ENCODE measurements at regions not wholly inside any gene's neighbourhood (a gene's known extent, or its start where the extent isn't known, plus 50 kb on each side); places are given as distances from the start of the nearest gene placed in this dataset.

DNA sequence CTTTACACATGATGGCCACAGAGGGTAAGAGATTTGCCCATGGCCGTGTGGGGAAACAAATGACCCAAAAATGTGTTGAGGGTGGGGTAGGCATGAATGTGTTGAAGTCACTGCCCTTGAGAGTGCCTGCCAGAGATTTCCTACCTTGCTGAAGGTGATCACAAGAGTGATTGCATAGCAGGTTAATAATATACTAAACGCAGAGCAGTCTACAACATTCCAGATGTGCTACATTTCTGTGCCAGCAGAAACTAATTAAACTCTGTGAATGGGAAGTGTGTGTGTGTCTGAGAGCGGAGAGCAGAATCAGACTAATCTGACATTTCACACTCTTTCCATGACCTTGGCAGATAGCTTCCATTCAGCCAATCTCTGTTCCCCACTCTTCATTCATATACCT is 93.3 kb upstream of the CD53 start:
- TF ChIP-seq, protein P1, sequence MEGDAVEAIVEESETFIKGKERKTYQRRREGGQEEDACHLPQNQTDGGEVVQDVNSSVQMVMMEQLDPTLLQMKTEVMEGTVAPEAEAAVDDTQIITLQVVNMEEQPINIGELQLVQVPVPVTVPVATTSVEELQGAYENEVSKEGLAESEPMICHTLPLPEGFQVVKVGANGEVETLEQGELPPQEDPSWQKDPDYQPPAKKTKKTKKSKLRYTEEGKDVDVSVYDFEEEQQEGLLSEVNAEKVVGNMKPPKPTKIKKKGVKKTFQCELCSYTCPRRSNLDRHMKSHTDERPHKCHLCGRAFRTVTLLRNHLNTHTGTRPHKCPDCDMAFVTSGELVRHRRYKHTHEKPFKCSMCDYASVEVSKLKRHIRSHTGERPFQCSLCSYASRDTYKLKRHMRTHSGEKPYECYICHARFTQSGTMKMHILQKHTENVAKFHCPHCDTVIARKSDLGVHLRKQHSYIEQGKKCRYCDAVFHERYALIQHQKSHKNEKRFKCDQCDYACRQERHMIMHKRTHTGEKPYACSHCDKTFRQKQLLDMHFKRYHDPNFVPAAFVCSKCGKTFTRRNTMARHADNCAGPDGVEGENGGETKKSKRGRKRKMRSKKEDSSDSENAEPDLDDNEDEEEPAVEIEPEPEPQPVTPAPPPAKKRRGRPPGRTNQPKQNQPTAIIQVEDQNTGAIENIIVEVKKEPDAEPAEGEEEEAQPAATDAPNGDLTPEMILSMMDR (IDR thresholded peaks at IDR 0.05): no peak
- no peak for TF ChIP-seq POLR2A (IDR thresholded peaks at IDR 0.05)
- Histone ChIP-seq H3K4me1 (peaks cover 5% of the 10 kb centered on the region), H3K27me3 (no peaks in the 10 kb centered on the region), H3K36me3 (replicated peaks in 1 of 2; ENCODE audit: insufficient read depth in 1 of 2, low read depth in 2 of 2) (no peaks in the 10 kb centered on the region), H3K4me3 (no peak overlapping the region), H3K27ac (no peak overlapping the region), H3K9me3 (no peaks in the 10 kb centered on the region)
- intact Hi-C loops (cut with DNase I): no loop called here
- peak in 2 of 4 donors; percentile 11 to 36 for DNase-seq
- WGBS, 2 donors: 15 to 21% methylated on average over 3 of the region's 3 CpGs
- peak; percentile 62 for ATAC-seq

- no peak overlapping the region for H3K4me3 ChIP-seq
- DNase-seq (no peak), ATAC-seq (no peak)
- intact Hi-C loops (cut with DNase I): no loop called here
- H3K27ac ChIP-seq: no peak overlapping the region
- no peaks in the 10 kb centered on the region for H3K9me3 ChIP-seq
- no peaks in the 10 kb centered on the region for H3K36me3 ChIP-seq (replicated peaks in 1 of 2; ENCODE audit: insufficient read depth in 1 of 2, low read depth in 2 of 2)
- 36 to 46% methylated on average over 1 of the region's 1 CpG for WGBS, 2 donors
- no peaks in the 10 kb centered on the region for H3K27me3 ChIP-seq
- TF ChIP-seq, protein P1 (IDR thresholded peaks at IDR 0.05): no peak
- TF ChIP-seq POLR2A (IDR thresholded peaks at IDR 0.05): no peak
- H3K4me1 ChIP-seq: peaks cover 5% of the 10 kb centered on the region
Observed at GRCh38 chr1:110778821-110779220, 94.1 kb upstream of the CD53 start.

- no peak for DNase-seq
Observed at GRCh38 chr1:110777228-110777627, 95.7 kb upstream of the CD53 start.

GRCh38 chr1:110774398-110774797 is 98.5 kb upstream of the CD53 start:
- DNase-seq (no peak), ATAC-seq (no peak)
- TF ChIP-seq, protein P1 (IDR thresholded peaks at IDR 0.05): no peak
- TF ChIP-seq POLR2A (IDR thresholded peaks at IDR 0.05): no peak
- no peak overlapping the region for H3K27ac ChIP-seq
- intact Hi-C loops (cut with DNase I): no loop called here
- H3K27me3 ChIP-seq: no peaks in the 10 kb centered on the region
- no peaks in the 10 kb centered on the region for H3K36me3 ChIP-seq (replicated peaks in 1 of 2; ENCODE audit: insufficient read depth in 1 of 2, low read depth in 2 of 2)
- no peak overlapping the region for H3K4me3 ChIP-seq
- H3K9me3 ChIP-seq: no peaks in the 10 kb centered on the region
- H3K4me1 ChIP-seq: no peaks in the 10 kb centered on the region

More at GRCh38 chr1:110777228-110777627, 95.7 kb upstream of the CD53 start:
- Histone ChIP-seq H3K27me3 (no peaks in the 10 kb centered on the region), H3K4me3 (no peak overlapping the region), H3K9me3 (no peaks in the 10 kb centered on the region), H3K27ac (no peak overlapping the region), H3K36me3 (replicated peaks in 1 of 2; ENCODE audit: insufficient read depth in 1 of 2, low read depth in 2 of 2) (no peaks in the 10 kb centered on the region), H3K4me1 (peaks cover 5% of the 10 kb centered on the region)
- intact Hi-C loops (cut with DNase I): no loop called here
- no peak for ATAC-seq
- TF ChIP-seq, protein P1 (IDR thresholded peaks at IDR 0.05): no peak
- TF ChIP-seq POLR2A (IDR thresholded peaks at IDR 0.05): no peak
- 49 to 61% methylated on average over 4 of the region's 4 CpGs for WGBS, 2 donors

DNA sequence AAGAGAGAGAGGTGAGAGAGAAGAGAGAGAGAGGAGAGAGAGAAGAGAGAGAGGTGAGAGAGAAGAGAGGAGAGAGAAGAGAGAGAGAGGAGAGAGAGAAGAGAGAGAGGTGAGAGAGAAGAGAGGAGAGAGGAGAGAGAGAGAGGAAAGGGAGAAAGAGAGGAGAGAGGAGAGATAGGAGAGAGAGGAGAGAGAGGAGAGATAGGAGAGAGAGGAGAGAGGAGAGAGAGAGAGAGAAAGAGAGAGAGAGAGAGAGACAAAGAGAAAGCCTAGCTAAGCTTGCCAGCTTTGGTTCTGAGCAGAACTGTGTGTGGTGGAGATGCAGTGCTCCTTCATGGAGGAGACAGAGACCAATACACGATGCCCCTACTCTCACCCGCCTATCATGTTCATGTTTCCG is 99.1 kb upstream of the KCNA3 start:
- Histone ChIP-seq H3K4me3 (no peak overlapping the region), H3K27me3 (no peaks in the 10 kb centered on the region), H3K36me3 (replicated peaks in 1 of 2; ENCODE audit: insufficient read depth in 1 of 2, low read depth in 2 of 2) (no peaks in the 10 kb centered on the region), H3K4me1 (no peaks in the 10 kb centered on the region), H3K27ac (no peak overlapping the region), H3K9me3 (no peaks in the 10 kb centered on the region)
- ATAC-seq: no peak
- DNase-seq: no peak
- TF ChIP-seq, protein P1 (IDR thresholded peaks at IDR 0.05): no peak
- no peak for TF ChIP-seq POLR2A (IDR thresholded peaks at IDR 0.05)
- 40 to 45% methylated on average over 3 of the region's 3 CpGs for WGBS, 2 donors
- intact Hi-C loops (cut with DNase I): no loop called here

All from body of pancreas (tissue), 4 donors.